Loucy (cell line): ENCODE measurements at regions not wholly inside any gene's neighbourhood (a gene's known extent, or its start where the extent isn't known, plus 50 kb on each side); places are given as distances from the start of the nearest gene placed in this dataset.

Experiments used
- H2AFZ ChIP-seq: fragments of 200-600 bp; sonication (generic); 2 replicates; pipeline ENCODE4 v1.6.0; 2016; ENCODE audit warnings: antibody characterized with exemption, mild to moderate bottlenecking, low read length, moderate library complexity
- H3F3A ChIP-seq: fragments of 200-600 bp; 2 replicates; pipeline ENCODE4 v1.6.0; 2016; ENCODE audit warnings: antibody characterized with exemption, low read depth, mild to moderate bottlenecking
- H3K27me3 ChIP-seq: fragments of 200-600 bp; sonication (generic); 2 replicates; pipeline ENCODE4 v1.6.1; 2014; ENCODE audit warnings: low read length, mild to moderate bottlenecking; ENCODE audit not compliant: insufficient read depth, poor library complexity, severe bottlenecking
- H3K36me3 ChIP-seq: fragments of 200-600 bp; sonication (generic); 2 replicates; pipeline ENCODE4 v1.6.1; 2016; ENCODE audit warnings: low read length; ENCODE audit not compliant: insufficient read depth
- H3K4me1 ChIP-seq: fragments of 200-600 bp; sonication (generic); 2 replicates; pipeline ENCODE4 v1.5.1; 2014; ENCODE audit warnings: low read length, mild to moderate bottlenecking; ENCODE audit not compliant: insufficient read depth, poor library complexity, severe bottlenecking
- H3K4me2 ChIP-seq: fragments of 200-600 bp; sonication (generic); 2 replicates; pipeline ENCODE4 v1.6.0; 2014; ENCODE audit warnings: antibody characterized with exemption, low read length, low read depth, mild to moderate bottlenecking; ENCODE audit not compliant: poor library complexity, severe bottlenecking
- H3K4me3 ChIP-seq: fragments of 200-600 bp; sonication (generic); 2 replicates; pipeline ENCODE4 v1.5.1; 2014; ENCODE audit warnings: low read length, mild to moderate bottlenecking, mixed read lengths; ENCODE audit not compliant: poor library complexity, severe bottlenecking
- H3K79me2 ChIP-seq: fragments of 200-600 bp; sonication (generic); 2 replicates; pipeline ENCODE4 v1.6.1; 2014; ENCODE audit warnings: low read length; ENCODE audit not compliant: insufficient read depth
- H3K9ac ChIP-seq: fragments of 200-600 bp; sonication (generic); 2 replicates; pipeline ENCODE4 v1.6.0; 2014; ENCODE audit warnings: mild to moderate bottlenecking, low read depth, low read length, moderate library complexity; ENCODE audit not compliant: poor library complexity, severe bottlenecking
- H3K9me2 ChIP-seq: fragments of 200-600 bp; sonication (generic); replicated peaks from 2 replicates; pipeline ENCODE4 v1.6.1; 2016; ENCODE audit warnings: low read depth, low read length, mixed read lengths
- H3K9me3 ChIP-seq: fragments of 200-600 bp; sonication (generic); 2 replicates; pipeline ENCODE4 v1.6.1; 2014; ENCODE audit warnings: mild to moderate bottlenecking, antibody characterized with exemption, low read length, low read depth; ENCODE audit not compliant: insufficient read depth
- H4K20me1 ChIP-seq: fragments of 200-600 bp; sonication (generic); 2 replicates; pipeline ENCODE4 v1.6.0; 2014; ENCODE audit warnings: antibody characterized with exemption, low read length, mild to moderate bottlenecking; ENCODE audit not compliant: insufficient read depth, poor library complexity, severe bottlenecking
- CTCF ChIP-seq: fragments of 200-600 bp; sonication (generic); conservative IDR thresholded peaks from 2 replicates; pipeline ENCODE4 v1.5.1; 2014; ENCODE audit warnings: mild to moderate bottlenecking, antibody characterized with exemption, low read length
- EZH2phosphoT487 ChIP-seq: fragments of 200-600 bp; IDR thresholded peaks from 2 replicates; pipeline ENCODE4 v1.6.1; 2018; ENCODE audit warnings: antibody characterized with exemption, mild to moderate bottlenecking, moderate library complexity, borderline replicate concordance

- Histone ChIP-seq H3K9ac (no peak overlapping the region), H3K79me2 (no peaks in the 10 kb centered on the region), H3F3A (no peaks in the 10 kb centered on the region), H3K36me3 (no peaks in the 10 kb centered on the region), H2AFZ (no peak overlapping the region), H3K4me2 (no peak overlapping the region), H3K4me3 (no peak overlapping the region), H3K4me1 (no peaks in the 10 kb centered on the region), H3K27me3 (no peaks in the 10 kb centered on the region), H3K9me2 (no peaks in the 10 kb centered on the region), H4K20me1 (no peaks in the 10 kb centered on the region), H3K9me3 (no peaks in the 10 kb centered on the region)
- no peak for TF ChIP-seq CTCF
- TF ChIP-seq EZH2phosphoT487, result no peak
Measured at GRCh38 chr1:201653883-201654282, 115.0 kb downstream of the NAV1 start.

- Histone ChIP-seq H4K20me1 (no peaks in the 10 kb centered on the region), H2AFZ (no peak overlapping the region), H3K4me2 (no peak overlapping the region), H3K27me3 (no peaks in the 10 kb centered on the region), H3K9me3 (no peaks in the 10 kb centered on the region), H3K4me3 (no peak overlapping the region), H3F3A (no peaks in the 10 kb centered on the region), H3K36me3 (no peaks in the 10 kb centered on the region), H3K9me2 (no peaks in the 10 kb centered on the region), H3K79me2 (no peaks in the 10 kb centered on the region), H3K4me1 (no peaks in the 10 kb centered on the region), H3K9ac (no peak overlapping the region)
- TF ChIP-seq EZH2phosphoT487 (no peak), CTCF (0 out of 2 replicates have a peak, but pooled peaks have one; percentile 14)
Measured at GRCh38 chr1:201655243-201655642, 116.3 kb downstream of the NAV1 start.

- H3K9me3 ChIP-seq, result no peaks in the 10 kb centered on the region
- no peaks in the 10 kb centered on the region for H3K79me2 ChIP-seq
- H3K4me1 ChIP-seq, result no peaks in the 10 kb centered on the region
- H3K4me3 ChIP-seq, result no peak overlapping the region
- no peaks in the 10 kb centered on the region for H3F3A ChIP-seq
- H3K9me2 ChIP-seq, result no peaks in the 10 kb centered on the region
- H3K27me3 ChIP-seq, result no peaks in the 10 kb centered on the region
- H3K9ac ChIP-seq, result no peak overlapping the region
- TF ChIP-seq EZH2phosphoT487 (no peak), CTCF (no peak)
- H3K4me2 ChIP-seq, result no peak overlapping the region
- H3K36me3 ChIP-seq, result no peaks in the 10 kb centered on the region
- H2AFZ ChIP-seq, result no peak overlapping the region
- H4K20me1 ChIP-seq, result no peaks in the 10 kb centered on the region
Measured at GRCh38 chr1:201655910-201656309, 117.0 kb downstream of the NAV1 start.
